CD4-positive, alpha-beta memory T cell (primary cell): ENCODE measurements at regions not wholly inside any gene's neighbourhood (a gene's known extent, or its start where the extent isn't known, plus 50 kb on each side); places are given as distances from the start of the nearest gene placed in this dataset.

Experiments used
- CTCF ChIA-PET: fragments of 350-600 bp; sonication (Branson Sonifier 250); formaldehyde crosslinking; loops from one replicate; lab custom pipeline; 2021; ENCODE audit warnings: inconsistent platforms; ENCODE audit not compliant: partially characterized antibody; lab: Charles Lee
- POLR2A ChIA-PET: fragments of 350-600 bp; sonication (Branson Sonifier 250); formaldehyde crosslinking; loops from one replicate; lab custom pipeline; 2021; ENCODE audit not compliant: partially characterized antibody; lab: Charles Lee
- DNase-seq, 5 donors: peaks; one replicate each; pipeline versions ENCODE4 v3.0.0 to v3.0.0-alpha.2; 2020 to 2022; ENCODE audit warnings: mixed read lengths in 1 of 5
- H3K27ac ChIP-seq: one replicate; pipeline ENCODE4 v1.7.0; 2013; ENCODE audit warnings: low read depth, low read length
- H3K27me3 ChIP-seq: 2 replicates; pipeline ENCODE4 v1.7.0; 2013; ENCODE audit warnings: mild to moderate bottlenecking, low read length, moderate library complexity; ENCODE audit not compliant: insufficient read depth
- H3K36me3 ChIP-seq: 2 replicates; pipeline ENCODE4 v1.7.0; 2013; ENCODE audit warnings: mild to moderate bottlenecking, low read length, moderate library complexity; ENCODE audit not compliant: insufficient read depth
- H3K4me1 ChIP-seq: 2 replicates; pipeline ENCODE4 v1.7.0; 2013; ENCODE audit warnings: mild to moderate bottlenecking, low read length, moderate library complexity; ENCODE audit not compliant: insufficient read depth
- H3K4me3 ChIP-seq, 2 donors: one replicate each; pipeline ENCODE4 v1.7.0; 2013; ENCODE audit warnings: low read length in 2 of 2, mild to moderate bottlenecking in 1 of 2
- H3K9me3 ChIP-seq, 2 donors: one replicate each; pipeline ENCODE4 v1.7.0; 2013; ENCODE audit warnings: low read length in 2 of 2, control low read depth in 1 of 2; ENCODE audit not compliant: control insufficient read depth in 1 of 2
- H3K27ac Mint-ChIP-seq, 7 donors: one replicate each; pipeline ENCODE4 v1.8.0; 2020 to 2021; ENCODE audit warnings: mixed read lengths in 7 of 7, mild to moderate bottlenecking in 6 of 7, inconsistent platforms in 3 of 7, moderate library complexity in 3 of 7
- H3K27me3 Mint-ChIP-seq, 2 donors: one replicate each; pipeline ENCODE4 v1.8.0; 2020 to 2021; ENCODE audit warnings: mixed read lengths in 2 of 2
- H3K36me3 Mint-ChIP-seq, 2 donors: one replicate each; pipeline ENCODE4 v1.8.0; 2020 to 2021; ENCODE audit warnings: mixed read lengths in 2 of 2, inconsistent platforms in 1 of 2, mild to moderate bottlenecking in 1 of 2
- H3K4me1 Mint-ChIP-seq, 4 donors: one replicate each; pipeline ENCODE4 v1.8.0; 2020 to 2021; ENCODE audit warnings: mixed read lengths in 4 of 4, mild to moderate bottlenecking in 1 of 4
- H3K4me3 Mint-ChIP-seq, 8 donors: one replicate each; pipeline ENCODE4 v1.8.0; 2020 to 2021; ENCODE audit warnings: mixed read lengths in 8 of 8, mild to moderate bottlenecking in 7 of 8, moderate library complexity in 6 of 8, inconsistent platforms in 3 of 8
- H3K9me3 Mint-ChIP-seq, 8 donors: one replicate each; pipeline ENCODE4 v1.8.0; 2020 to 2021; ENCODE audit warnings: mixed read lengths in 8 of 8, mild to moderate bottlenecking in 5 of 8, inconsistent platforms in 3 of 8, moderate library complexity in 1 of 8
- intact Hi-C: fragments of 100-400 bp; cut with micrococcal nuclease; formaldehyde crosslinking; loops from one replicate; pipeline ENCODE4 v1.15.1; 2023

GRCh38 chr1:219120624-219121544 lies 52.8 kb upstream of the LYPLAL1 start:
- H3K9me3 ChIP-seq: no peaks in the 10 kb centered on the region
- H3K27me3 ChIP-seq: no peaks in the 10 kb centered on the region
- POLR2A ChIA-PET: no interaction called here
- DNase-seq: no peak
- Mint-ChIP-seq H3K4me1 (no peaks in the 10 kb centered on the region), H3K27me3 (no peaks in the 10 kb centered on the region), H3K27ac (no peak overlapping the region), H3K9me3 (peaks cover 0 to 4% (median 0%) of the 10 kb centered on the region in 8 donors), H3K4me3 (no peak overlapping the region), H3K36me3 (no peaks in the 10 kb centered on the region)
- intact Hi-C loops: no loop called here
- H3K36me3 ChIP-seq: no peaks in the 10 kb centered on the region
- CTCF ChIA-PET: no interaction called here
- no peaks in the 10 kb centered on the region for H3K4me1 ChIP-seq
- H3K4me3 ChIP-seq: no peak overlapping the region
- H3K27ac ChIP-seq: no peak overlapping the region

- H3K4me1 ChIP-seq: no peaks in the 10 kb centered on the region
- no peaks in the 10 kb centered on the region for H3K9me3 ChIP-seq
- H3K27me3 ChIP-seq: no peaks in the 10 kb centered on the region
- Mint-ChIP-seq H3K36me3 (no peaks in the 10 kb centered on the region), H3K27ac (no peak overlapping the region), H3K4me1 (no peaks in the 10 kb centered on the region), H3K4me3 (no peak overlapping the region), H3K27me3 (peaks cover 0 to 4% of the 10 kb centered on the region in 2 donors), H3K9me3 (peaks cover 0 to 3% (median 0%) of the 10 kb centered on the region in 8 donors)
- ChIA-PET CTCF (no interaction called here), POLR2A (no interaction called here)
- H3K36me3 ChIP-seq: no peaks in the 10 kb centered on the region
- H3K27ac ChIP-seq: no peak overlapping the region
- DNase-seq: no peak
- intact Hi-C loops: no loop called here
- no peak overlapping the region for H3K4me3 ChIP-seq
These were observed 52.0 kb upstream of the LYPLAL1 start for GRCh38 chr1:219121679-219122078.

GRCh38 chr1:219123036-219123435 lies 50.6 kb upstream of the LYPLAL1 start:
- H3K27ac Mint-ChIP-seq: no peak overlapping the region
- no peak overlapping the region for H3K27ac ChIP-seq
- no peak overlapping the region for H3K4me3 Mint-ChIP-seq
- H3K27me3 ChIP-seq: no peaks in the 10 kb centered on the region
- H3K36me3 Mint-ChIP-seq: no peaks in the 10 kb centered on the region
- H3K27me3 Mint-ChIP-seq: peaks cover 0 to 5% of the 10 kb centered on the region in 2 donors
- ChIA-PET POLR2A (no interaction called here), CTCF (no interaction called here)
- no peaks in the 10 kb centered on the region for H3K4me1 Mint-ChIP-seq
- no peaks in the 10 kb centered on the region for H3K9me3 Mint-ChIP-seq
- H3K36me3 ChIP-seq: no peaks in the 10 kb centered on the region
- no peak for DNase-seq
- no peaks in the 10 kb centered on the region for H3K4me1 ChIP-seq
- H3K9me3 ChIP-seq: no peaks in the 10 kb centered on the region
- intact Hi-C loops: no loop called here
- H3K4me3 ChIP-seq: no peak overlapping the region
